H1 (cell line): ENCODE measurements at regions not wholly inside any gene's neighbourhood (a gene's known extent, or its start where the extent isn't known, plus 50 kb on each side); places are given as distances from the start of the nearest gene placed in this dataset.

Source experiments
- ASH2L ChIP-seq: fragments of 200-600, 300-600 bp; sonication (generic); IDR thresholded peaks from one replicate; pipeline ENCODE4 v1.7.1; 2017; ENCODE audit warnings: low read length
- BRCA1 ChIP-seq: IDR thresholded peaks from 2 replicates; pipeline ENCODE4 v1.6.1; 2012; ENCODE audit warnings: low read depth, low read length, improper control_type of control experiment
- CBX8 ChIP-seq: fragments of 300-800, 300-1000 bp; sonication (generic); IDR thresholded peaks from 2 replicates; pipeline ENCODE4 v1.7.1; 2016; ENCODE audit warnings: low read depth, low read length, borderline replicate concordance
- CHD2 ChIP-seq: IDR thresholded peaks from 2 replicates; pipeline ENCODE4 v1.6.1; 2012; ENCODE audit warnings: low read length, improper control_type of control experiment
- CTBP2 ChIP-seq: IDR thresholded peaks from 2 replicates; pipeline ENCODE4 v1.7.0; 2011; ENCODE audit warnings: borderline replicate concordance, mild to moderate bottlenecking, moderate library complexity, mixed read lengths, low read length; ENCODE audit not compliant: insufficient read depth, insufficient read length
- E2F6 ChIP-seq: IDR thresholded peaks from 2 replicates; pipeline ENCODE4 v1.6.1; 2012; ENCODE audit warnings: inconsistent platforms
- EGR1 ChIP-seq: IDR thresholded peaks from 2 replicates; pipeline ENCODE4 v1.6.1; 2011; ENCODE audit warnings: low read depth, low read length, borderline replicate concordance
- EZH2 ChIP-seq: fragments of 200-600 bp; sonication (generic); IDR thresholded peaks from 2 replicates; pipeline ENCODE4 v1.7.1; 2012; ENCODE audit warnings: low read depth, mild to moderate bottlenecking, moderate library complexity, low read length, inconsistent platforms; ENCODE audit not compliant: severe bottlenecking
- GABPA ChIP-seq: IDR thresholded peaks from 2 replicates; pipeline ENCODE4 v1.6.1; 2011; ENCODE audit warnings: mild to moderate bottlenecking, low read length, moderate library complexity, borderline replicate concordance; ENCODE audit not compliant: insufficient read depth
- GTF2F1 ChIP-seq: IDR thresholded peaks from 2 replicates; pipeline ENCODE4 v1.6.1; 2012; ENCODE audit warnings: low read depth, low read length, improper control_type of control experiment, borderline replicate concordance
- KDM5A ChIP-seq: fragments of 200-600 bp; IDR thresholded peaks from 2 replicates; pipeline ENCODE4 v1.7.1; 2012; ENCODE audit warnings: mild to moderate bottlenecking, low read length, inconsistent platforms, mixed read lengths
- POLR2A ChIP-seq, 2 experiments: IDR thresholded peaks; 1 replicate in 1 of 2; 2 replicates in 1 of 2; pipeline ENCODE4 v1.6.1; 2011; ENCODE audit warnings: low read depth in 2 of 2, low read length in 2 of 2, mild to moderate bottlenecking in 2 of 2; ENCODE audit errors: control extremely low read depth in 1 of 2
- RNF2 ChIP-seq: fragments of 200-900, 300-1000 bp; sonication (generic); IDR thresholded peaks from 2 replicates; pipeline ENCODE4 v1.7.1; 2016; ENCODE audit warnings: borderline replicate concordance, low read depth, mild to moderate bottlenecking, antibody characterized with exemption, low read length; ENCODE audit not compliant: poor library complexity, severe bottlenecking; ENCODE audit errors: missing control alignments
- RXRA ChIP-seq: IDR thresholded peaks from 2 replicates; pipeline ENCODE4 v1.6.1; 2011; ENCODE audit warnings: low read depth, mild to moderate bottlenecking, low read length, moderate library complexity; ENCODE audit not compliant: insufficient read depth
- SP1 ChIP-seq: IDR thresholded peaks from 2 replicates; pipeline ENCODE4 v1.6.1; 2011; ENCODE audit warnings: low read depth, low read length
- TAF1 ChIP-seq: IDR thresholded peaks from 2 replicates; pipeline ENCODE4 v1.6.1; 2011; ENCODE audit warnings: mild to moderate bottlenecking, low read depth, low read length
- TCF12 ChIP-seq: IDR thresholded peaks from 2 replicates; pipeline ENCODE4 v1.6.1; 2011; ENCODE audit warnings: low read depth, mild to moderate bottlenecking, low read length
- USF2 ChIP-seq: IDR thresholded peaks from 2 replicates; pipeline ENCODE4 v1.6.1; 2011; ENCODE audit warnings: low read length, improper control_type of control experiment

- TF ChIP-seq EGR1 (no peak), CBX8 (no peak), CTBP2 (no peak), SP1 (no peak), E2F6 (no peak), CHD2 (no peak), KDM5A (no peak), RXRA (no peak), TAF1 (no peak), TCF12 (no peak), GTF2F1 (no peak), ASH2L (no peak), USF2 (no peak), BRCA1 (no peak), GABPA (no peak), POLR2A (IDR thresholded peaks at IDR 0.05; ENCODE audit: control extremely low read depth in 1 of 2, low read depth in 2 of 2, low read length in 2 of 2) (no peak), EZH2 (no peak), RNF2 (no peak)
These were observed 100.0 kb downstream of the AQP4 start (continued) for GRCh38 chr18:26765498-26765897.
